ENCODE measurements at regions not wholly inside any gene's neighbourhood (a gene's known extent, or its start where the extent isn't known, plus 50 kb on each side); places are given as distances from the start of the nearest gene placed in this dataset.
"Not testable (repeated sequence)": the region's sequence is repeated elsewhere in the genome, so short reads cannot be mapped to it uniquely, and the experiment has no call there.

- no peak for DNase-seq (ENCODE audit: low read depth)
Measured at GRCh38 chr18:71077451-71077850, 788.6 kb downstream of the SOCS6 start.

GRCh38 chr18:71075147-71075546 lies 786.3 kb downstream of the SOCS6 start:
- DNase-seq (ENCODE audit: low read depth) = no peak

- no peak for DNase-seq (ENCODE audit: low read depth)
Measured at GRCh38 chr18:71068338-71068737, 779.5 kb downstream of the SOCS6 start.

- no peak for DNase-seq (ENCODE audit: low read depth)
Measured at GRCh38 chr18:71049893-71050292, 761.0 kb downstream of the SOCS6 start.

DNA sequence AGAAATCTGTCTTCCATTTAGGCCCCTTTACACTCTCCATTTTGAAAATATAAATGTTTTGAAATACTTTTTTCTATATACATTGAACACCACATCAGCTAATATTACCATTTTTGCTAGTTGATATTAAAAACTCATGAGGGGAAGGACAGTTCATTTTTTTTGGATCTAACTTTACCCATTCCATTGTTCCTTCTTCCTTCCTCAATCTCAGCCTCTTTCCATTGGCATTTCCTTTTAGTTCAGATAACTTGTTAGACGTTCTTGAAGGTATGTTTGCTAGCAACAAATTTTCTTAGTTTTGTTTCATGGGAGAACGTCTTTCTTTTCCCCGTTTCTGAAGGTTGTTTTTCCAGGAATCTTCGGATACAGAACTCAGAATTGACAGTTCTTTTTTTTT lies 759.0 kb downstream of the SOCS6 start:
- no peak for DNase-seq (ENCODE audit: low read depth)

GRCh38 chr18:71045331-71046065 lies 756.7 kb downstream of the SOCS6 start:
- DNase-seq (ENCODE audit: low read depth) = no peak

- DNase-seq (ENCODE audit: low read depth) = no peak
Measured at GRCh38 chr18:71040161-71040560, 751.3 kb downstream of the SOCS6 start.

DNA sequence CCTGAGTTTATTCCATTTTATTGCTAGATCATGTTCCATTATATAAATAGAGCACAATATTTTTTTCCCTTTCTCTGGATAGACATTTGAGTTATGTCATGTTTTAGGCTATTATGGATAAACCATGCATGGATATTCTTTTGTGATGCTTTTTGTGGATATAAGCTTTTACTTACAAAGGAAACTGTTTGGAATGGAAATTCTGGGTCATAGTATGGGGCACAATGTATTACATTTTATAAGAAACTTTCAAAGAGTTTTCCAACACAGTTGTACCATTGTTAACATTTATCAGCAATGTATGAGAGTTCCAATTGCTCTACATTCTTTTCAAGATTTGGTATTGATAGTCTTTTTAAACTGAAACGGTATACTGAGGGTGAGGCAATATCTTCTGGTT lies 749.4 kb downstream of the SOCS6 start:
- DNase-seq (ENCODE audit: low read depth) = no peak

DNA sequence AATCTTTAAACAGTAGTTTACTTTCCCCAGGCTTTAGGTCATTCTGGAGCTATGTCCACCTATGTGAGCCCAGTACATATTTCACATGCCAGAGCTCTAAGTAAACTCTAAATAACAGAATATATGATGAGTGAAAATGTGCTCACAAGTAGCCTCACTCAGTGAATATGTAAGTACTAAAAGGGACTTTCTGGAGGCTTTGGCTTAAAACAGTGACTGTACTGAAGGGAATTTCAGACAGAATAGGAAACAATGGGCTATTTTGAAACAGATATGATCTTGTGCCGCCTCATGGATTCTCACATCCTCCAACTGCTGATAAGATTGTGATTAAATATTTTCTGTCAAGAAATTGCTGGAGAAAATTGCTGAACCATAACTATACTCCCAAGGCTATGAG lies 747.9 kb downstream of the SOCS6 start:
- no peak for DNase-seq (ENCODE audit: low read depth)

GRCh38 chr18:71031296-71032191 lies 742.7 kb downstream of the SOCS6 start:
- DNase-seq (ENCODE audit: low read depth) = not testable (repeated sequence)

GRCh38 chr18:71030085-71030484 lies 741.2 kb downstream of the SOCS6 start:
- not testable (repeated sequence) for DNase-seq (ENCODE audit: low read depth)

GRCh38 chr18:71028285-71028762 lies 739.5 kb downstream of the SOCS6 start:
- DNase-seq (ENCODE audit: low read depth) = no peak

DNA sequence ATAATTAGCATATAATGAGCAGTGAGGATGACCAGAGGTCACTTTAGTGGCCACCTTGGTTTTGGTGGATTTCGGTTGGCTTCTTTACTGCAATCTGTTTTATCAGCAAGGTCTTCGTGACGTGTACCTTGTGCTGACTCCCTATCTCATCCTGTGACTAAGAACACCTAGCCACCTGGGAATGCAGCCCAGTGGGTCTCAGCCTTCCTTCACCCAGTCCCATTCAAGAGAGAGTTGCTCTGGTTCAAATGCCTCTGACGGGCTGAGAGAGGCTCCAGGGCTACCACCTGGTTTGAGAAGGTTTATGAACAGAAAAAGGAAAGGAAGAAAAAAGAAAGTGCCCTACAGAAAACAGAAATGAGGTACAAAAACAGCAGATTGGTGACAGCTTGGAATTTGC lies 738.7 kb downstream of the SOCS6 start:
- no peak for DNase-seq (ENCODE audit: low read depth)

- DNase-seq (ENCODE audit: low read depth) = no peak
Measured at GRCh38 chr18:71025505-71026225, 736.8 kb downstream of the SOCS6 start.

GRCh38 chr18:71022389-71022788 lies 733.5 kb downstream of the SOCS6 start:
- DNase-seq (ENCODE audit: low read depth) = no peak

DNA sequence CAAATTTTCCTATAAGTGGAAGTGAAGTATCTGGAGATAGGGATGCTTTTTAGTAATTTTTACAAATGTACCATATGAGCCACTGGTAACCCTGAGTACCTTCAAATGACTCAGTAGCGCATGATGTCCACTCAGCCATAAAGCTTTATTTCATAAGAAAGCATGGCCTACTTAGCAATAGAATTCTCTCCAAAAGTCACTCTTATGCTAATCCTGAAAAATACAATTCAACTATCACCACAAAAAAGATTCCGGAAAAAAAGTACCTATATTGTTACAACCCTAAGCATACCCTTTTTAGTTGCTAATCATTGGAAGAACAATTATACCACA lies 732.2 kb downstream of the SOCS6 start:
- no peak for DNase-seq (ENCODE audit: low read depth)

DNA sequence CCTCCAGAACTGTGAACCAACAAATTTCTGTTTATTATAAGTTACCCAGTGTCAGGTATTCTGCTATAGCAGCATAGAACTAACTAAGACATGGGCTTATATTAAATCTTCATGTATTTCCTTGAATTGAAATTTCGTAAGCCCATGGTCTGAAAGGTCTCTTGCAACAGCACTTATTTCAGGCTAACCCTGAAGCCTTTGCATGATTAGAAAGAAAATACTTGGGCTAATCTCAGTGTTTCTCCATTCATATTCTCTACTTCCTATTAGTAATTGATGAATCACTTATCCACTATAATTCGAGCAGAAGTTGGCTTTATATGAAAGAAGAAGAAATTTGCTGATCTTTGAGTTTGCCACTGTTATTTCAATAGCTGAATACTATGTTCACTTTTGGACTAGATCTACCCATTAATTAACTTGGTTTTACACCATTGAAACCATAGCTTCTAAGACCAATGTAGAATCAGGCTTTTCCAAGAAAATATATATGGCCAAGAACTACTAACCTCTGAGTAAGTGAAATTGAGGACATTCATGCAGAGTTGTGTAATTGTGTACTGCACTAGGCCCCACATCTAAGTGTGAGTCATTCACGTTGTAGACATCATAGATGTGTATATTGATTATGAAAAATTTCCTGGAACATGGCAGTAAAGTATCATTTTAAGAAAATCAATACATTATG lies 731.6 kb downstream of the SOCS6 start:
- DNase-seq (ENCODE audit: low read depth) = no peak

GRCh38 chr18:71018816-71019215 lies 730.0 kb downstream of the SOCS6 start:
- no peak for DNase-seq (ENCODE audit: low read depth)

- no peak for DNase-seq (ENCODE audit: low read depth)
Measured at GRCh38 chr18:71012789-71013188, 723.9 kb downstream of the SOCS6 start.

- DNase-seq (ENCODE audit: low read depth) = no peak
Measured at GRCh38 chr18:71011389-71011788, 722.5 kb downstream of the SOCS6 start.

- no peak for DNase-seq (ENCODE audit: low read depth)
Measured at GRCh38 chr18:71008257-71008656, 719.4 kb downstream of the SOCS6 start.

GRCh38 chr18:71001597-71001996 lies 712.8 kb downstream of the SOCS6 start:
- no peak for DNase-seq (ENCODE audit: low read depth)

Measured in stimulated activated CD8-positive, alpha-beta memory T cell treated with anti-CD3 and anti-CD28 coated beads, Interleukin-15, amount 100 ng/mL, for 1 hour (primary cell).